H9 (cell line): ENCODE measurements at regions not wholly inside any gene's neighbourhood (a gene's known extent, or its start where the extent isn't known, plus 50 kb on each side); places are given as distances from the start of the nearest gene placed in this dataset.

Source experiments
- DNase-seq: peaks from one replicate; pipeline ENCODE4 v3.0.0-alpha.2; 2017
- H2AFZ ChIP-seq: one replicate; pipeline ENCODE4 v1.6.1; 2013; ENCODE audit warnings: mild to moderate bottlenecking, low read length, control low read depth, moderate library complexity
- H2AK5ac ChIP-seq: 2 replicates; pipeline ENCODE4 v1.6.1; 2013; ENCODE audit warnings: low read length, control low read depth, mixed read lengths; ENCODE audit not compliant: insufficient read length
- H2BK120ac ChIP-seq: one replicate; pipeline ENCODE4 v1.6.1; 2013; ENCODE audit warnings: low read depth, mild to moderate bottlenecking, low read length, control low read depth, inconsistent platforms; ENCODE audit not compliant: poor library complexity, severe bottlenecking
- H2BK12ac ChIP-seq: 2 replicates; pipeline ENCODE4 v1.6.1; 2013; ENCODE audit warnings: low read length, control low read depth, mixed read lengths, low read depth; ENCODE audit not compliant: insufficient read length
- H2BK15ac ChIP-seq: 2 replicates; pipeline ENCODE4 v1.6.1; 2013; ENCODE audit warnings: low read depth, low read length, control low read depth
- H2BK20ac ChIP-seq: one replicate; pipeline ENCODE4 v1.6.1; 2013; ENCODE audit warnings: low read depth, mild to moderate bottlenecking, low read length, control low read depth, inconsistent platforms; ENCODE audit not compliant: poor library complexity, severe bottlenecking
- H2BK5ac ChIP-seq: 2 replicates; pipeline ENCODE4 v1.6.1; 2013; ENCODE audit warnings: low read length, control low read depth, mixed read lengths; ENCODE audit not compliant: insufficient read length
- H3K14ac ChIP-seq: 2 replicates; pipeline ENCODE4 v1.6.1; 2013; ENCODE audit warnings: low read length, control low read depth; ENCODE audit not compliant: insufficient read depth
- H3K18ac ChIP-seq: 2 replicates; pipeline ENCODE4 v1.6.1; 2013; ENCODE audit warnings: low read depth, mild to moderate bottlenecking, mixed read lengths, low read length, control low read depth; ENCODE audit not compliant: insufficient read length
- H3K23ac ChIP-seq: 2 replicates; pipeline ENCODE4 v1.6.1; 2013; ENCODE audit warnings: low read length, control low read depth, mixed read lengths, low read depth; ENCODE audit not compliant: insufficient read length
- H3K23me2 ChIP-seq: 2 replicates; pipeline ENCODE4 v1.6.1; 2013; ENCODE audit warnings: low read depth, mild to moderate bottlenecking, mixed read lengths, low read length, control low read depth; ENCODE audit not compliant: insufficient read length, poor library complexity, severe bottlenecking
- H3K27ac ChIP-seq: 2 replicates; pipeline ENCODE4 v1.5.1; 2013; ENCODE audit warnings: low read length, control low read depth, mixed read lengths, low read depth; ENCODE audit not compliant: insufficient read length
- H3K27me3 ChIP-seq: 2 replicates; pipeline ENCODE4 v1.6.1; 2013; ENCODE audit warnings: low read length, control low read depth, inconsistent platforms; ENCODE audit not compliant: insufficient read depth
- H3K4ac ChIP-seq: 2 replicates; pipeline ENCODE4 v1.6.1; 2013; ENCODE audit warnings: low read depth, mild to moderate bottlenecking, control low read depth, inconsistent platforms, low read length, moderate library complexity
- H3K4me1 ChIP-seq: 2 replicates; pipeline ENCODE4 v1.6.1; 2013; ENCODE audit warnings: low read length, control low read depth, inconsistent platforms; ENCODE audit not compliant: insufficient read depth
- H3K4me2 ChIP-seq: 2 replicates; pipeline ENCODE4 v1.6.1; 2013; ENCODE audit warnings: low read length, control low read depth, mixed read lengths; ENCODE audit not compliant: insufficient read length, insufficient read depth
- H3K56ac ChIP-seq: 2 replicates; pipeline ENCODE4 v1.6.1; 2013; ENCODE audit warnings: low read depth, mild to moderate bottlenecking, mixed read lengths, low read length, control low read depth; ENCODE audit not compliant: insufficient read length
- H3K79me1 ChIP-seq: 2 replicates; pipeline ENCODE4 v1.6.1; 2013; ENCODE audit warnings: low read depth, mild to moderate bottlenecking, moderate library complexity, low read length, control low read depth, inconsistent platforms; ENCODE audit not compliant: insufficient read depth, poor library complexity, severe bottlenecking
- H3K79me2 ChIP-seq: 2 replicates; pipeline ENCODE4 v1.6.1; 2013; ENCODE audit warnings: low read length, control low read depth, inconsistent platforms; ENCODE audit not compliant: insufficient read depth
- H3K9ac ChIP-seq: 2 replicates; pipeline ENCODE4 v1.6.1; 2013; ENCODE audit warnings: low read length, control low read depth, mixed read lengths; ENCODE audit not compliant: insufficient read length; ENCODE audit errors: extremely low read depth
- H3K9me3 ChIP-seq: one replicate; pipeline ENCODE4 v1.6.1; 2013; ENCODE audit warnings: low read depth, low read length, inconsistent platforms; ENCODE audit not compliant: control insufficient read depth
- H3T11ph ChIP-seq: one replicate; pipeline ENCODE4 v1.6.1; 2013; ENCODE audit warnings: mild to moderate bottlenecking, low read length, control low read depth, inconsistent platforms
- H4K20me1 ChIP-seq: one replicate; pipeline ENCODE4 v1.6.1; 2013; ENCODE audit not compliant: control insufficient read depth, insufficient read length, insufficient read depth
- H4K5ac ChIP-seq: 2 replicates; pipeline ENCODE4 v1.6.1; 2013; ENCODE audit warnings: low read depth, mild to moderate bottlenecking, mixed read lengths, low read length, control low read depth; ENCODE audit not compliant: insufficient read length
- H4K8ac ChIP-seq: replicated peaks from 2 replicates; pipeline ENCODE4 v1.6.1; 2013; ENCODE audit warnings: low read length, control low read depth, mixed read lengths, low read depth; ENCODE audit not compliant: insufficient read length
- H4K91ac ChIP-seq: 2 replicates; pipeline ENCODE4 v1.6.1; 2013; ENCODE audit warnings: low read depth, mild to moderate bottlenecking, moderate library complexity, mixed read lengths, low read length, control low read depth; ENCODE audit not compliant: insufficient read length
- H3K27ac Mint-ChIP-seq, 3 experiments: 2 replicates in 2 of 3; 3 replicates in 1 of 3; pipeline ENCODE4 v1.8.0; 2020 to 2021; ENCODE audit warnings: mixed read lengths in 3 of 3, mild to moderate bottlenecking in 1 of 3, moderate library complexity in 1 of 3
- H3K27me3 Mint-ChIP-seq: 2 replicates; pipeline ENCODE4 v1.8.0; 2021; ENCODE audit warnings: low read depth, mild to moderate bottlenecking, moderate library complexity, mixed read lengths
- H3K36me3 Mint-ChIP-seq, 3 experiments: 2 replicates in 2 of 3; 3 replicates in 1 of 3; pipeline ENCODE4 v1.8.0; 2020 to 2021; ENCODE audit warnings: low read depth in 3 of 3, mixed read lengths in 3 of 3; ENCODE audit not compliant: insufficient read depth in 1 of 3
- H3K4me1 Mint-ChIP-seq, 2 experiments: 2 replicates each; pipeline ENCODE4 v1.8.0; 2020; ENCODE audit warnings: mixed read lengths in 2 of 2
- H3K4me3 Mint-ChIP-seq, 2 experiments: 2 replicates in 1 of 2; 3 replicates in 1 of 2; pipeline ENCODE4 v1.8.0; 2020 to 2021; ENCODE audit warnings: mild to moderate bottlenecking in 2 of 2, mixed read lengths in 2 of 2, moderate library complexity in 1 of 2
- H3K9me3 Mint-ChIP-seq, 2 experiments: 2 replicates in 1 of 2; 3 replicates in 1 of 2; pipeline ENCODE4 v1.8.0; 2020; ENCODE audit warnings: mild to moderate bottlenecking in 2 of 2, mixed read lengths in 2 of 2, moderate library complexity in 1 of 2
- CTCF ChIP-seq: fragments of 200-600 bp; sonication (generic); conservative IDR thresholded peaks from 3 replicates; pipeline ENCODE4 v1.8.0; 2021; ENCODE audit warnings: antibody characterized with exemption, mild to moderate bottlenecking
- WGBS: extraction: QIAGEN DNeasy Blood & Tissue Kit; methylation state at CpG from one replicate; pipeline ENCODE4 v1.1.7; 2013; ENCODE audit warnings: missing lambda C conversion rate, low lambda C conversion rate, mixed read lengths; ENCODE audit not compliant: insufficient read length; ENCODE audit errors: extremely low coverage; 5-methylcytosine and 5-hydroxymethylcytosine counted together

- Histone ChIP-seq H4K91ac (no peak overlapping the region), H2BK20ac (no peak overlapping the region), H3K56ac (no peak overlapping the region), H4K5ac (no peak overlapping the region), H3K79me2 (no peaks in the 10 kb centered on the region; the same call in 1 of the 2 replicates), H3K4me1 (no peaks in the 10 kb centered on the region), H3K23me2 (no peaks in the 10 kb centered on the region), H3K4me2 (no peak overlapping the region), H2BK120ac (no peak overlapping the region), H3K27ac (no peak overlapping the region), H3K9ac (no peak overlapping the region), H3K23ac (no peak overlapping the region), H3K79me1 (no peaks in the 10 kb centered on the region), H2AK5ac (no peak overlapping the region), H3T11ph (no peak overlapping the region), H3K14ac (no peak overlapping the region), H2AFZ (no peak overlapping the region), H4K8ac (no peak overlapping the region), H2BK15ac (no peak overlapping the region), H3K4ac (no peak overlapping the region), H3K27me3 (no peaks in the 10 kb centered on the region), H4K20me1 (no peaks in the 10 kb centered on the region), H2BK12ac (no peak overlapping the region), H3K18ac (no peak overlapping the region), H3K9me3 (no peaks in the 10 kb centered on the region), H2BK5ac (no peak overlapping the region)
- TF ChIP-seq CTCF, result peak; percentile 60
- WGBS, result no CpG with 5 or more reads among the region's 6 CpGs
- peak; percentile 45 for DNase-seq
- H3K27me3 Mint-ChIP-seq, result no peaks in the 10 kb centered on the region
- H3K9me3 Mint-ChIP-seq, result no peaks in the 10 kb centered on the region; a peak in 1 of 5 replicates
- H3K36me3 Mint-ChIP-seq, result no peaks in the 10 kb centered on the region
- no peak overlapping the region for H3K27ac Mint-ChIP-seq
- H3K4me3 Mint-ChIP-seq, result no peak overlapping the region
- H3K4me1 Mint-ChIP-seq, result no peaks in the 10 kb centered on the region
Measured at GRCh38 chr5:165161204-165161603, 1655.8 kb downstream of the MAT2B start.
